SK-N-SH (cell line): ENCODE measurements at regions not wholly inside any gene's neighbourhood (a gene's known extent, or its start where the extent isn't known, plus 50 kb on each side); places are given as distances from the start of the nearest gene placed in this dataset.
A peak's percentile ranks its signal among the peaks of the same experiment; 100 is the strongest.

ENCODE experiments used
- CTCF ChIA-PET: fragments of 300-600, 350-600 bp; formaldehyde crosslinking; extraction: SDS; loops from one replicate; lab custom pipeline; 2021; lab: Yijun Ruan, JAX
- POLR2A ChIA-PET: fragments of 350-600 bp; sonication (Branson Sonifier 250); formaldehyde crosslinking; extraction: SDS; loops from one replicate; lab custom pipeline; 2020; ENCODE audit warnings: antibody characterized with exemption, inconsistent platforms; lab: Yijun Ruan, JAX
- DNase-seq: peaks from one replicate; pipeline ENCODE4 v3.0.0; 2012
- H2AFZ ChIP-seq: fragments of 200-600 bp; sonication (generic); 2 replicates; pipeline ENCODE4 v1.8.1; 2016; ENCODE audit warnings: antibody characterized with exemption, mild to moderate bottlenecking, low read depth
- H3F3A ChIP-seq: fragments of 200-600 bp; sonication (generic); replicated peaks from 2 replicates; pipeline ENCODE3; 2016; ENCODE audit warnings: antibody characterized with exemption, mild to moderate bottlenecking; ENCODE audit not compliant: insufficient read depth
- H3K27ac ChIP-seq, 2 experiments: fragments of 200-500 bp in 1 of 2; fragments of 200-600 bp in 1 of 2; sonication (Bioruptor generic) in 1 of 2; sonication (generic), shearing (Covaris generic) in 1 of 2; 2 replicates each; pipeline versions ENCODE4 v1.5.1 to v1.6.1; 2014 to 2016; ENCODE audit warnings: low read depth in 2 of 2, inconsistent platforms in 1 of 2, low read length in 1 of 2, mild to moderate bottlenecking in 1 of 2, mixed read lengths in 1 of 2
- H3K27me3 ChIP-seq: fragments of 200-600 bp; sonication (generic), shearing (Covaris generic); 2 replicates; pipeline ENCODE4 v1.6.1; 2016; ENCODE audit warnings: mixed run types; ENCODE audit not compliant: insufficient read depth
- H3K36me3 ChIP-seq, 2 experiments: fragments of 200-500 bp in 1 of 2; fragments of 200-600 bp in 1 of 2; sonication (Bioruptor generic) in 1 of 2; sonication (generic) in 1 of 2; replicated peaks in 1 of 2; 2 replicates each; pipeline versions ENCODE3 to v1.5.1; 2014 to 2016; ENCODE audit warnings: low read length in 1 of 2, mild to moderate bottlenecking in 1 of 2; ENCODE audit not compliant: insufficient read depth in 2 of 2, control insufficient read depth in 1 of 2
- H3K4me1 ChIP-seq, 2 experiments: fragments of 200-500 bp in 1 of 2; fragments of 200-600 bp in 1 of 2; sonication (Bioruptor generic) in 1 of 2; sonication (generic), shearing (Covaris generic) in 1 of 2; 2 replicates each; pipeline versions ENCODE4 v1.5.1 to v1.6.1; 2014 to 2016; ENCODE audit warnings: low read depth in 1 of 2, low read length in 1 of 2, mixed run types in 1 of 2; ENCODE audit not compliant: insufficient read depth in 2 of 2, control insufficient read depth in 1 of 2
- H3K4me2 ChIP-seq: fragments of 200-600 bp; sonication (generic), shearing (Covaris generic); 2 replicates; pipeline ENCODE4 v1.6.1; 2017; ENCODE audit warnings: mixed run types
- H3K4me3 ChIP-seq, 2 experiments: fragments of 200-500 bp in 1 of 2; fragments of 200-600 bp in 1 of 2; sonication (Bioruptor generic) in 1 of 2; sonication (generic), shearing (Covaris generic) in 1 of 2; 2 replicates each; pipeline versions ENCODE4 v1.5.1 to v1.8.1; 2014 to 2016; ENCODE audit warnings: low read depth in 2 of 2, inconsistent platforms in 1 of 2, low read length in 1 of 2, mild to moderate bottlenecking in 1 of 2, mixed read lengths in 1 of 2, moderate library complexity in 1 of 2
- H3K79me2 ChIP-seq: fragments of 200-600 bp; sonication (generic); 2 replicates; pipeline ENCODE4 v1.8.1; 2017; ENCODE audit warnings: mild to moderate bottlenecking; ENCODE audit not compliant: insufficient read depth
- H3K9ac ChIP-seq: fragments of 200-600 bp; sonication (generic); 2 replicates; pipeline ENCODE4 v1.6.1; 2017; ENCODE audit warnings: mixed run types
- H3K9me2 ChIP-seq: fragments of 200-600 bp; sonication (generic); 2 replicates; pipeline ENCODE4 v1.6.1; 2017; ENCODE audit warnings: mixed run types
- H3K9me3 ChIP-seq: fragments of 200-600 bp; sonication (generic); 2 replicates; pipeline ENCODE4 v1.6.1; 2017; ENCODE audit warnings: mixed run types, mild to moderate bottlenecking, moderate library complexity
- H4K20me1 ChIP-seq: fragments of 200-600 bp; sonication (generic); 2 replicates; pipeline ENCODE4 v1.6.1; 2017; ENCODE audit warnings: mild to moderate bottlenecking, mixed run types; ENCODE audit not compliant: insufficient read depth
- EP300 ChIP-seq, 2 experiments: IDR thresholded peaks; 2 replicates each; pipeline versions ENCODE4 v1.4.0 to v1.6.1; 2012; ENCODE audit warnings: borderline replicate concordance in 1 of 2, low read depth in 1 of 2, low read length in 1 of 2
- REST ChIP-seq: IDR thresholded peaks from 2 replicates; pipeline ENCODE4 v1.6.1; 2012; ENCODE audit warnings: mild to moderate bottlenecking, low read depth, low read length, moderate library complexity
- SMC3 ChIP-seq: IDR thresholded peaks from 2 replicates; pipeline ENCODE4 v1.6.1; 2012; ENCODE audit warnings: low read depth, low read length, improper control_type of control experiment
- WGBS: methylation state at CpG from one replicate; pipeline ENCODE4 v1.1.6; 2017; ENCODE audit warnings: low lambda C conversion rate; 5-methylcytosine and 5-hydroxymethylcytosine counted together

GRCh38 chr6:4463236-4463635 lies 313.0 kb upstream of the CDYL start (continued):
- TF ChIP-seq EP300 (IDR thresholded peaks at IDR 0.05; ENCODE audit: borderline replicate concordance in 1 of 2, low read depth in 1 of 2, low read length in 1 of 2), result no peak

GRCh38 chr6:4460586-4461475 lies 315.4 kb upstream of the CDYL start:
- no peaks in the 10 kb centered on the region for H4K20me1 ChIP-seq
- H2AFZ ChIP-seq, result peak overlapping the region; percentile 46; the same call in 1 of the 2 replicates
- no peak overlapping the region for H3K9ac ChIP-seq
- TF ChIP-seq REST, result no peak
- no peaks in the 10 kb centered on the region for H3F3A ChIP-seq
- no peak overlapping the region for H3K4me2 ChIP-seq
- no peaks in the 10 kb centered on the region for H3K36me3 ChIP-seq
- H3K27ac ChIP-seq, result no peak overlapping the region
- WGBS, result 31% methylated on average over 12 of the region's 21 CpGs
- no peak for DNase-seq
- ChIA-PET POLR2A (no interaction called here), CTCF (interaction anchor here (0.6 kb wide), 1 partner anchor 453 kb away, joined by 3 read pairs; no protein-coding TSS in a partner anchor)
- H3K9me2 ChIP-seq, result no peaks in the 10 kb centered on the region
- no peaks in the 10 kb centered on the region for H3K79me2 ChIP-seq
- no peaks in the 10 kb centered on the region; the same call in 1 of the 2 replicates for H3K27me3 ChIP-seq
- H3K4me3 ChIP-seq, result no peak overlapping the region
- H3K4me1 ChIP-seq, result no peaks in the 10 kb centered on the region
- no peaks in the 10 kb centered on the region for H3K9me3 ChIP-seq

GRCh38 chr6:4459996-4460395 lies 316.2 kb upstream of the CDYL start:
- H3K36me3 ChIP-seq, result no peaks in the 10 kb centered on the region
- no peaks in the 10 kb centered on the region; the same call in 1 of the 2 replicates for H3K27me3 ChIP-seq
- H3F3A ChIP-seq, result no peaks in the 10 kb centered on the region
- H4K20me1 ChIP-seq, result no peaks in the 10 kb centered on the region
- H3K79me2 ChIP-seq, result no peaks in the 10 kb centered on the region
- 79% methylated on average over 11 of the region's 11 CpGs for WGBS
- ChIA-PET POLR2A (no interaction called here), CTCF (no interaction called here)
- no peaks in the 10 kb centered on the region for H3K4me1 ChIP-seq
- no peak overlapping the region for H3K4me3 ChIP-seq
- H3K9ac ChIP-seq, result no peak overlapping the region
- no peak overlapping the region for H2AFZ ChIP-seq
- no peaks in the 10 kb centered on the region for H3K9me3 ChIP-seq
- no peaks in the 10 kb centered on the region for H3K9me2 ChIP-seq
- H3K27ac ChIP-seq, result no peak overlapping the region
- H3K4me2 ChIP-seq, result no peak overlapping the region
- no peak for TF ChIP-seq SMC3
- TF ChIP-seq, all 33 proteins: peak for 0
- no peak for DNase-seq
